NB4 (cell line): ENCODE measurements at regions not wholly inside any gene's neighbourhood (a gene's known extent, or its start where the extent isn't known, plus 50 kb on each side); places are given as distances from the start of the nearest gene placed in this dataset.

ENCODE experiments used
- POLR2A ChIP-seq: IDR thresholded peaks from 2 replicates; pipeline ENCODE4 v1.6.1; 2011; ENCODE audit warnings: mild to moderate bottlenecking; ENCODE audit not compliant: insufficient read length; ENCODE audit errors: extremely low read depth
- TF ChIP-seq, protein P1 (sequence below): IDR thresholded peaks from one replicate; pipeline ENCODE4 v1.5.1; 2012; ENCODE audit warnings: low read depth, low read length

DNA sequence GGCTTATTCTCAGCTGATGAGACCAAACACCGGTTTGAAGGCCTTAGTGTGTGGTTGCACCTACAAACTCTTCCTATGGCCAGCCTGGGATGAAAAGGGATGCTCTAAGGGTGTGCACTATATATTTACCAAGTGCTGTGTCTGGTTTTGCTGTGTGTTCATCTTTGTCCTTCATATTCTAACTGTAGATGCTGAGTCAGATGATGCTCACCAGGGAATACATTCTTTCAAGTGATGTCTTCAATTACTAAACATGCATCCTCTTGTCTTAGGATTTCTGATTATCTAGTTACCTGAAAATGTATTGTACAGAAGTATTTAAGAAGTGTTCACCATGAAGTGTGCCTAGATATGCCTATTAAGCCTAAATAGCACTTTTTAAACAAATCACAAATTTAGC, 1111.6 kb upstream of the ZEB2 start:
- TF ChIP-seq POLR2A, result no peak
- TF ChIP-seq, protein P1, sequence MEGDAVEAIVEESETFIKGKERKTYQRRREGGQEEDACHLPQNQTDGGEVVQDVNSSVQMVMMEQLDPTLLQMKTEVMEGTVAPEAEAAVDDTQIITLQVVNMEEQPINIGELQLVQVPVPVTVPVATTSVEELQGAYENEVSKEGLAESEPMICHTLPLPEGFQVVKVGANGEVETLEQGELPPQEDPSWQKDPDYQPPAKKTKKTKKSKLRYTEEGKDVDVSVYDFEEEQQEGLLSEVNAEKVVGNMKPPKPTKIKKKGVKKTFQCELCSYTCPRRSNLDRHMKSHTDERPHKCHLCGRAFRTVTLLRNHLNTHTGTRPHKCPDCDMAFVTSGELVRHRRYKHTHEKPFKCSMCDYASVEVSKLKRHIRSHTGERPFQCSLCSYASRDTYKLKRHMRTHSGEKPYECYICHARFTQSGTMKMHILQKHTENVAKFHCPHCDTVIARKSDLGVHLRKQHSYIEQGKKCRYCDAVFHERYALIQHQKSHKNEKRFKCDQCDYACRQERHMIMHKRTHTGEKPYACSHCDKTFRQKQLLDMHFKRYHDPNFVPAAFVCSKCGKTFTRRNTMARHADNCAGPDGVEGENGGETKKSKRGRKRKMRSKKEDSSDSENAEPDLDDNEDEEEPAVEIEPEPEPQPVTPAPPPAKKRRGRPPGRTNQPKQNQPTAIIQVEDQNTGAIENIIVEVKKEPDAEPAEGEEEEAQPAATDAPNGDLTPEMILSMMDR, result no peak
